ENCODE measurements at regions not wholly inside any gene's neighbourhood (a gene's known extent, or its start where the extent isn't known, plus 50 kb on each side); places are given as distances from the start of the nearest gene placed in this dataset.

DNA sequence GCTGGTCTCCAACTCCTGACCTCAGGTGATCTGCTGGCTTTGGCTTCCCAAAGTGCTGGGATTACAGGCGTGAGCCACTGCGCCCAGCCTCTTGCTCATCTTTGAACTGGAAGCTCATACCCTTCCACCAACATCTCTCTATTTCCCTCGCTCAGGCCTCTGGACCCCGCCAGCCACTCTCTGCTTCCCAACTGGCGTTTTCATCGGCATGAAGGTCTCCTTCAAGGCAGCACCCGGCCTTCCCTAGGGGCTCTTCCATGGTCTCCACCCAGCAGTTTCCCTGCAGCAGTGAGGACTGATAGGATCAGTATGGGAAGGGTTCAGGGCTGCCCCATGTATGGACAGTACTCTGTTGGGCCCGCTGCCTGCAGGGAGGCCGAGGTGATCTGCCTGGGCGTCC lies 65.8 kb upstream of the HS6ST1 start:
- WGBS, 2 donors = 93 to 99% methylated on average over 10 of the region's 10 CpGs
- TF ChIP-seq EP300 (IDR thresholded peaks at IDR 0.05) = no peak
- Histone ChIP-seq H3K27me3 (no peaks in the 10 kb centered on the region), H3K36me3 (no peaks in the 10 kb centered on the region), H3K4me3 (no peak overlapping the region), H3K27ac (no peak overlapping the region), H3K9me3 (no peaks in the 10 kb centered on the region), H3K4me1 (peaks cover 0 to 28% (median 10%) of the 10 kb centered on the region in 4 donors)
- DNase-seq (ENCODE audit: low spot score in 2 of 2) = no peak

DNA sequence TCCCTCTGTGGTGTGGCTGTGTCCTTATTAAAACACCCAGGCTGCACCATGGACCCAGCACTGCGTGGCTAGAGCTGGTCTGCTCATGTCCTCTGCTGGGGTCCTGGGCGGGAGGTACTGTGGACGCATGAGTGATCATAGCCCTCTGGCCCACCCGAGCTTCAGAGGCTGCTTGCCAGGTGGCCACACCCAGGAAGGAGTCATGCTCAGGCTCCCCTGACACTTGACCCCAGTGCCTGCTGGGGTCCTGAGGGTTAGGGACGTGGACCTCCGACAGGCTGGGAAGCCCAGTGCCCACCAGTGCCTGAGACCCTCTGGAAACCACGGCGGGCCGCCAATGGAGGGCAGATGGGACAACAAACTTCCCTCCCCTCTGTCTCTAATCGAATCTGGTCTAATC lies 66.3 kb upstream of the HS6ST1 start:
- Histone ChIP-seq H3K9me3 (no peaks in the 10 kb centered on the region), H3K4me1 (peaks cover 0 to 27% (median 9%) of the 10 kb centered on the region in 4 donors), H3K27me3 (no peaks in the 10 kb centered on the region), H3K27ac (no peak overlapping the region), H3K36me3 (no peaks in the 10 kb centered on the region), H3K4me3 (no peak overlapping the region)
- DNase-seq (ENCODE audit: low spot score in 2 of 2) = no peak
- no peak for TF ChIP-seq EP300 (IDR thresholded peaks at IDR 0.05)
- TF ChIP-seq POLR2A (IDR thresholded peaks at IDR 0.05) = no peak
- TF ChIP-seq, protein P1, sequence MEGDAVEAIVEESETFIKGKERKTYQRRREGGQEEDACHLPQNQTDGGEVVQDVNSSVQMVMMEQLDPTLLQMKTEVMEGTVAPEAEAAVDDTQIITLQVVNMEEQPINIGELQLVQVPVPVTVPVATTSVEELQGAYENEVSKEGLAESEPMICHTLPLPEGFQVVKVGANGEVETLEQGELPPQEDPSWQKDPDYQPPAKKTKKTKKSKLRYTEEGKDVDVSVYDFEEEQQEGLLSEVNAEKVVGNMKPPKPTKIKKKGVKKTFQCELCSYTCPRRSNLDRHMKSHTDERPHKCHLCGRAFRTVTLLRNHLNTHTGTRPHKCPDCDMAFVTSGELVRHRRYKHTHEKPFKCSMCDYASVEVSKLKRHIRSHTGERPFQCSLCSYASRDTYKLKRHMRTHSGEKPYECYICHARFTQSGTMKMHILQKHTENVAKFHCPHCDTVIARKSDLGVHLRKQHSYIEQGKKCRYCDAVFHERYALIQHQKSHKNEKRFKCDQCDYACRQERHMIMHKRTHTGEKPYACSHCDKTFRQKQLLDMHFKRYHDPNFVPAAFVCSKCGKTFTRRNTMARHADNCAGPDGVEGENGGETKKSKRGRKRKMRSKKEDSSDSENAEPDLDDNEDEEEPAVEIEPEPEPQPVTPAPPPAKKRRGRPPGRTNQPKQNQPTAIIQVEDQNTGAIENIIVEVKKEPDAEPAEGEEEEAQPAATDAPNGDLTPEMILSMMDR (IDR thresholded peaks at IDR 0.05) = no peak
- 71 to 81% methylated on average over 6 to 8 of the region's 10 CpGs for WGBS, 2 donors

DNA sequence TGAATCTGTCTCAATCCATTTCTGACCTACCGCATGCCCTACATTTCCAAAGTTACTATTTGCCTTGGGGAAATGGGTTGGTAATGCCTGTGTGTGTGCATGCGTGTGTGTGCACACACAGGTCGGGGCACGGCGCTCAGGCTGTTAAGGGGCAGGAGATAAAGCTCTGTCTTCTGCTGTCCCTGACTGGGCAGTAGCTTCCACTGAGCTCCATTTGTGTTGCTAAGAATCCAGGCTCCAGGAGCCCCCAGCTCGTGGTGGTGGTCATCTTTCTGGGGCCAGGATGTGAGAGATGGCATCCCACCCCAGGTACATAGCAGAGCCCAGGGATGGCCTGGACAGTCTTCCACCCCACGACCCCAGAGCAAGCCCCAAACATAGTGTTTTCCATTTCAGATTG lies 66.7 kb upstream of the HS6ST1 start:
- no peaks in the 10 kb centered on the region for H3K36me3 ChIP-seq
- no peaks in the 10 kb centered on the region for H3K27me3 ChIP-seq
- no peak overlapping the region for H3K4me3 ChIP-seq
- H3K9me3 ChIP-seq = no peaks in the 10 kb centered on the region
- peaks cover 0 to 28% (median 5%) of the 10 kb centered on the region in 4 donors for H3K4me1 ChIP-seq
- TF ChIP-seq EP300 (IDR thresholded peaks at IDR 0.05) = no peak
- no peak for TF ChIP-seq POLR2A (IDR thresholded peaks at IDR 0.05)
- TF ChIP-seq, protein P1 (IDR thresholded peaks at IDR 0.05) = no peak
- 91 to 96% methylated on average over 7 of the region's 7 CpGs for WGBS, 2 donors
- no peak for DNase-seq (ENCODE audit: low spot score in 2 of 2)
- H3K27ac ChIP-seq = no peak overlapping the region

DNA sequence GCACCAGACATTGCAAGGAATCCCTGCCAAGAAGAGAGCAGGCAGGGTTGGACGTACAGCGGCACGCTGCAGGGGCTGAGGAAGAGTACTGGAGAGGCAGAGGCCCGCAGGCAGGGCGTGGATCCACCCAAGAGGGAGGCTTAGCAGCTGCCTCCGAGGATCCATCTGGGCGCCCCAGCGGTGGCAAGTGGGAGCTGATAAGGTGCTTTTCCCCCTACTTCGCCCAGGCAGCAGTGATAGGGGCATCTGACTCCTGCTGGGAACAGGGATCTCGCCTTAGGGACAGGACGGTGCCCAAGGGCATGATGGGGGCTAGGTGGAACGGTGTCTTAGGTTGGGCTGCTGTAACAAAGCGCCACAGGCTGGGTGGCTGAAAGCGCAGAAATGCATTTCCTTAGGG lies 67.4 kb upstream of the HS6ST1 start:
- WGBS, 2 donors = 93 to 95% methylated on average over 14 of the region's 14 CpGs
- no peaks in the 10 kb centered on the region for H3K27me3 ChIP-seq
- TF ChIP-seq POLR2A (IDR thresholded peaks at IDR 0.05) = no peak
- TF ChIP-seq EP300 (IDR thresholded peaks at IDR 0.05) = no peak
- TF ChIP-seq, protein P1 (IDR thresholded peaks at IDR 0.05) = no peak
- no peaks in the 10 kb centered on the region for H3K9me3 ChIP-seq
- H3K27ac ChIP-seq = no peak overlapping the region
- peaks cover 0 to 23% (median under 1%) of the 10 kb centered on the region in 4 donors for H3K4me1 ChIP-seq
- no peak for DNase-seq (ENCODE audit: low spot score in 2 of 2)
- H3K4me3 ChIP-seq = no peak overlapping the region
- H3K36me3 ChIP-seq = no peaks in the 10 kb centered on the region

DNA sequence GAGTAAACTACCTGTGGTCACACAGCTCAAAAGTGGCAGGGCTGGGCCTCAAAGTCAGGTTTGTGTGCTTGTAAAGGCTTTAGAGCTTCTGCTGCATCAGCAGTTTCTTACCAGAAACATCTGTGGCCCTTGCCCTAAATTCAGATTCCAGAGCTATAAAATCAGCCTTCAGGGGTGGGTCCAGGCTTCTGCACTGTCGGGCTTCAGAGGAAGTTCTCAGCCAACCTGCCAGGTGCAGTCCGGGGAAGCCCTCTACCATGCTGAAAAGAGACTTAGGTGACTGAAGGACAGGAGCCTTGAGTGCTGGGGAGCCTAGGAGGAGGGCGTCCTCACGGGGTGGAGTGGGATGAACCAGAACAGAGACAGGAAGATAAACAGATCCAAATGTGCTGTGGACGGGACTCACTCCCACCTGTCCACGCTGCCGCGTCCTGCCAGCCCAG lies 69.9 kb upstream of the HS6ST1 start:
- no peaks in the 10 kb centered on the region for H3K9me3 ChIP-seq

DNA sequence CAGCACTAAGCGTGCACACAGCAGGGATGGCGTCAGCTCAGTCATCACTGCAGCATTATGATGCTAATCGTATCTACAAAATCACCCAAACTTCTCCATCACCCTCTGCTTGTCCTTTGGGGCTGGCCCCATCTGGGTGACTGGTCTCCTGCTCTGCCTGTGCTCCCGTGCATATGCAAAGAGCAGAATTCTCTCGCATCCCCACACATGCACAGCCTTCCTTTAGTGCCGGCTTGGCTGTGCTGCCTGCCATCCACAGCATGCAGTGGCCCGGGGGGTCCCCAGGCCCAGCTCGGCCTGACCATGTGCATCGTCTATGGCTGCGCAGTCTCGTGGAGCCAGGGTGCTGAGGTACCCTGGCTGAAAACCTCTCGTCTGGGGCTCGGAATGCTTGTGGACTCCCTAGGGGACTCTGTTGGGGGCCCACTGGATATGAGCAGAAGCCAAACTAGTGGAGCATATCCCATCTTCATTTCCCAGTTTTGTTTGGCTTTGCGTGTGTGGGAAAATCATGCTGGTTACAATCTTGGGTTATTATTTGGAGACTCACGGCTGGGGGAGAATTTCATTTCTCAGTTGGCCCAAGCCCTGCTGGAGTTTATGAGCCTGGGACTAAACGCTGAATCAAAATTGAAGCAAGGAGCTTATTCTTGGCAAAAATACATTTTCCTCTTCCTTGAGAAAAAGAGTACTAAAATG lies 70.9 kb upstream of the HS6ST1 start:
- no peak for DNase-seq (ENCODE audit: low spot score in 2 of 2)
- TF ChIP-seq, protein P1 (IDR thresholded peaks at IDR 0.05) = no peak
- TF ChIP-seq EP300 (IDR thresholded peaks at IDR 0.05) (no peak), POLR2A (IDR thresholded peaks at IDR 0.05) (no peak)
- H3K4me3 ChIP-seq = no peak overlapping the region
- no peak overlapping the region for H3K27ac ChIP-seq
- 59 to 77% methylated on average over 16 of the region's 16 CpGs for WGBS, 2 donors
- H3K9me3 ChIP-seq = no peaks in the 10 kb centered on the region
- H3K4me1 ChIP-seq = peaks cover 0 to 14% (median 0%) of the 10 kb centered on the region in 4 donors
- no peaks in the 10 kb centered on the region for H3K27me3 ChIP-seq
- no peaks in the 10 kb centered on the region for H3K36me3 ChIP-seq

More for the DNA sequence above, 69.9 kb upstream of the HS6ST1 start:
- TF ChIP-seq EP300 (IDR thresholded peaks at IDR 0.05) = no peak
- Histone ChIP-seq H3K36me3 (no peaks in the 10 kb centered on the region), H3K4me1 (peaks cover 0 to 14% (median 0%) of the 10 kb centered on the region in 4 donors), H3K27me3 (no peaks in the 10 kb centered on the region), H3K4me3 (no peak overlapping the region), H3K27ac (no peak overlapping the region)
- WGBS, 2 donors = 86 to 91% methylated on average over 8 of the region's 8 CpGs
- DNase-seq (ENCODE audit: low spot score in 2 of 2) = no peak
